Neural cell (in vitro differentiated cells): ENCODE measurements at regions not wholly inside any gene's neighbourhood (a gene's known extent, or its start where the extent isn't known, plus 50 kb on each side); places are given as distances from the start of the nearest gene placed in this dataset.

Experiments used
- EP300 ChIP-seq: fragments of 450-650 bp; conservative IDR thresholded peaks from 2 replicates; pipeline ENCODE4 v1.6.1; 2014; ENCODE audit warnings: antibody characterized with exemption, mild to moderate bottlenecking, moderate library complexity; ENCODE audit not compliant: poor library complexity, severe bottlenecking
- EZH2 ChIP-seq: fragments of 200-600, 300-800 bp; shearing (Covaris generic), sonication (generic); IDR thresholded peaks from 2 replicates; pipeline ENCODE4 v1.6.1; 2014; ENCODE audit warnings: antibody characterized with exemption, low read length, borderline replicate concordance, mild to moderate bottlenecking; ENCODE audit not compliant: insufficient read depth, poor library complexity, severe bottlenecking
- MXI1 ChIP-seq: fragments of 450-650 bp; conservative IDR thresholded peaks from 2 replicates; pipeline ENCODE4 v1.6.1; 2014; ENCODE audit warnings: antibody characterized with exemption, mild to moderate bottlenecking; ENCODE audit not compliant: poor library complexity, severe bottlenecking
- POLR2AphosphoS5 ChIP-seq: IDR thresholded peaks from 2 replicates; pipeline ENCODE4 v1.6.1; 2012
- TF ChIP-seq, protein P1 (sequence below): fragments of 450-650 bp; IDR thresholded peaks from 2 replicates; pipeline ENCODE4 v1.5.1; 2014; ENCODE audit warnings: antibody characterized with exemption, mild to moderate bottlenecking, moderate library complexity; ENCODE audit not compliant: poor library complexity, severe bottlenecking
- TF ChIP-seq, protein P2 (sequence below): IDR thresholded peaks from 2 replicates; pipeline ENCODE4 v1.6.1; 2012; ENCODE audit warnings: borderline replicate concordance

DNA sequence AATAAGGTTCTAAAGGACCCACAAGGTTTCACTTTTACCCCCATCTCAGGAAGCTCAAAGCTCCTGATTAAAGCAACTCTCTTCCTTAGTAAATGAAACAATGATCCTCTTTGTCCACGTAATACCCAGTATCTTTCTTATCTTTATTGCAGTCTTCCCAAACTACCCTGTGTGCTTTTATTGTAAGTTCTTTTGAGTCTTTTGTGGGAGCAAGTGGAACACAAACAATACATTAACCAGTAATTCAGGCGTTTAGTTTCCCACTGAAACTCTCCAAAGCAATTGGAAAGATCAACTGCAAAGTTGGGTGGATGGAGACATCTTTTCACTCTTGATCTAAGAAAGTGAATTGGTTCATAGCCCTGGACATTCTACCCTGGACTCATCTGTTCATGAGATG lies 240.0 kb downstream of the ZNF621 start:
- TF ChIP-seq POLR2AphosphoS5 (no peak), MXI1 (no peak), EZH2 (no peak), EP300 (no peak)
- TF ChIP-seq, protein P1, sequence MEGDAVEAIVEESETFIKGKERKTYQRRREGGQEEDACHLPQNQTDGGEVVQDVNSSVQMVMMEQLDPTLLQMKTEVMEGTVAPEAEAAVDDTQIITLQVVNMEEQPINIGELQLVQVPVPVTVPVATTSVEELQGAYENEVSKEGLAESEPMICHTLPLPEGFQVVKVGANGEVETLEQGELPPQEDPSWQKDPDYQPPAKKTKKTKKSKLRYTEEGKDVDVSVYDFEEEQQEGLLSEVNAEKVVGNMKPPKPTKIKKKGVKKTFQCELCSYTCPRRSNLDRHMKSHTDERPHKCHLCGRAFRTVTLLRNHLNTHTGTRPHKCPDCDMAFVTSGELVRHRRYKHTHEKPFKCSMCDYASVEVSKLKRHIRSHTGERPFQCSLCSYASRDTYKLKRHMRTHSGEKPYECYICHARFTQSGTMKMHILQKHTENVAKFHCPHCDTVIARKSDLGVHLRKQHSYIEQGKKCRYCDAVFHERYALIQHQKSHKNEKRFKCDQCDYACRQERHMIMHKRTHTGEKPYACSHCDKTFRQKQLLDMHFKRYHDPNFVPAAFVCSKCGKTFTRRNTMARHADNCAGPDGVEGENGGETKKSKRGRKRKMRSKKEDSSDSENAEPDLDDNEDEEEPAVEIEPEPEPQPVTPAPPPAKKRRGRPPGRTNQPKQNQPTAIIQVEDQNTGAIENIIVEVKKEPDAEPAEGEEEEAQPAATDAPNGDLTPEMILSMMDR: no peak
- TF ChIP-seq, protein P2, sequence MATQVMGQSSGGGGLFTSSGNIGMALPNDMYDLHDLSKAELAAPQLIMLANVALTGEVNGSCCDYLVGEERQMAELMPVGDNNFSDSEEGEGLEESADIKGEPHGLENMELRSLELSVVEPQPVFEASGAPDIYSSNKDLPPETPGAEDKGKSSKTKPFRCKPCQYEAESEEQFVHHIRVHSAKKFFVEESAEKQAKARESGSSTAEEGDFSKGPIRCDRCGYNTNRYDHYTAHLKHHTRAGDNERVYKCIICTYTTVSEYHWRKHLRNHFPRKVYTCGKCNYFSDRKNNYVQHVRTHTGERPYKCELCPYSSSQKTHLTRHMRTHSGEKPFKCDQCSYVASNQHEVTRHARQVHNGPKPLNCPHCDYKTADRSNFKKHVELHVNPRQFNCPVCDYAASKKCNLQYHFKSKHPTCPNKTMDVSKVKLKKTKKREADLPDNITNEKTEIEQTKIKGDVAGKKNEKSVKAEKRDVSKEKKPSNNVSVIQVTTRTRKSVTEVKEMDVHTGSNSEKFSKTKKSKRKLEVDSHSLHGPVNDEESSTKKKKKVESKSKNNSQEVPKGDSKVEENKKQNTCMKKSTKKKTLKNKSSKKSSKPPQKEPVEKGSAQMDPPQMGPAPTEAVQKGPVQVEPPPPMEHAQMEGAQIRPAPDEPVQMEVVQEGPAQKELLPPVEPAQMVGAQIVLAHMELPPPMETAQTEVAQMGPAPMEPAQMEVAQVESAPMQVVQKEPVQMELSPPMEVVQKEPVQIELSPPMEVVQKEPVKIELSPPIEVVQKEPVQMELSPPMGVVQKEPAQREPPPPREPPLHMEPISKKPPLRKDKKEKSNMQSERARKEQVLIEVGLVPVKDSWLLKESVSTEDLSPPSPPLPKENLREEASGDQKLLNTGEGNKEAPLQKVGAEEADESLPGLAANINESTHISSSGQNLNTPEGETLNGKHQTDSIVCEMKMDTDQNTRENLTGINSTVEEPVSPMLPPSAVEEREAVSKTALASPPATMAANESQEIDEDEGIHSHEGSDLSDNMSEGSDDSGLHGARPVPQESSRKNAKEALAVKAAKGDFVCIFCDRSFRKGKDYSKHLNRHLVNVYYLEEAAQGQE: no peak
